K562 (cell line): ENCODE measurements at regions not wholly inside any gene's neighbourhood (a gene's known extent, or its start where the extent isn't known, plus 50 kb on each side); places are given as distances from the start of the nearest gene placed in this dataset.

Source experiments
- ATAC-seq: fragments of 200-7000 bp; cut with Tn5 transposase; 3 replicates; pipeline ENCODE4 v1.9.1; 2020; ENCODE audit warnings: moderate library complexity
- BruUV-seq: library from RNA; stranded (reverse); fragments of 400-500 nt; replicated peaks from 2 replicates; lab custom pipeline; 2021; lab: Mats Ljungman, UMichigan
- CTCF ChIA-PET: fragments of 300-600 bp; formaldehyde crosslinking; extraction: SDS; loops from one replicate; lab custom pipeline; 2021; ENCODE audit warnings: low intra/inter-chr PET ratio; lab: Yijun Ruan, JAX
- POLR2A ChIA-PET: fragments of 300-600, 350-650 bp; sonication (Branson Sonifier 250); formaldehyde crosslinking; extraction: SDS; loops from one replicate; lab custom pipeline; 2021; ENCODE audit warnings: antibody characterized with exemption, inconsistent platforms; lab: Yijun Ruan, JAX
- DNase-seq, 4 experiments: peaks; one replicate each; pipeline versions ENCODE4 v3.0.0 to v3.0.0-alpha.2; 2011 to 2018; ENCODE audit warnings: low spot score in 3 of 4, mixed read lengths in 3 of 4; ENCODE audit errors: extremely low read depth in 1 of 4
- FAIRE-seq: peaks from 2 replicates; lab custom pipeline; 2011; peaks lifted over from hg19 to GRCh38; lab: Jason Lieb, UNC
- H2AFZ ChIP-seq: 2 replicates; pipeline ENCODE4 v1.6.0; 2011; ENCODE audit warnings: low read depth, low read length, control low read depth, inconsistent platforms
- H3K27ac ChIP-seq: fragments of 200-600 bp; 3 replicates; pipeline ENCODE4 v1.8.0; 2011; ENCODE audit warnings: low read depth, mild to moderate bottlenecking, control low read depth, inconsistent platforms, low read length, moderate library complexity, mixed read lengths; ENCODE audit errors: extremely low read depth
- H3K27me3 ChIP-seq, 2 experiments: fragments of 300-600 bp in 1 of 2; 2 replicates in 1 of 2; 3 replicates in 1 of 2; pipeline versions ENCODE4 v1.6.0 to v1.8.0; 2011; ENCODE audit warnings: inconsistent platforms in 2 of 2, low read length in 2 of 2, mild to moderate bottlenecking in 1 of 2, mixed read lengths in 1 of 2, moderate library complexity in 1 of 2; ENCODE audit not compliant: control insufficient read depth in 2 of 2, insufficient read depth in 2 of 2
- H3K36me3 ChIP-seq: fragments of 300-600 bp; 3 replicates; pipeline ENCODE4 v1.8.0; 2011; ENCODE audit warnings: mild to moderate bottlenecking, low read length, inconsistent platforms; ENCODE audit not compliant: control insufficient read depth, insufficient read depth
- H3K4me1 ChIP-seq, 2 experiments: fragments of 200-600 bp in 1 of 2; replicated peaks in 1 of 2; 2 replicates in 1 of 2; 3 replicates in 1 of 2; pipeline versions ENCODE4 v1.5.1 to v1.8.0; 2011; ENCODE audit warnings: inconsistent platforms in 2 of 2, low read length in 2 of 2, mild to moderate bottlenecking in 1 of 2, mixed read lengths in 1 of 2, moderate library complexity in 1 of 2; ENCODE audit not compliant: control insufficient read depth in 2 of 2, insufficient read depth in 2 of 2
- H3K4me2 ChIP-seq: 2 replicates; pipeline ENCODE4 v1.6.1; 2011; ENCODE audit warnings: low read length, control low read depth, inconsistent platforms, mixed read lengths; ENCODE audit not compliant: insufficient read depth
- H3K4me3 ChIP-seq: fragments of 200-600 bp; sonication (generic), shearing (Covaris generic); 2 replicates; pipeline ENCODE4 v1.5.1; 2016; ENCODE audit warnings: control low read depth, inconsistent platforms
- H3K79me2 ChIP-seq: fragments of 200-600 bp; 3 replicates; pipeline ENCODE4 v1.8.0; 2011; ENCODE audit warnings: low read length, inconsistent platforms; ENCODE audit not compliant: control insufficient read depth, insufficient read depth
- H3K9ac ChIP-seq, 2 experiments: 2 replicates each; pipeline versions ENCODE4 v1.6.0 to v1.6.1; 2011; ENCODE audit warnings: low read depth in 2 of 2, low read length in 2 of 2, control low read depth in 1 of 2, inconsistent platforms in 1 of 2, mild to moderate bottlenecking in 1 of 2, mixed read lengths in 1 of 2; ENCODE audit not compliant: insufficient read depth in 1 of 2
- H3K9me1 ChIP-seq: one replicate; pipeline ENCODE4 v1.6.0; 2011; ENCODE audit warnings: inconsistent platforms, mild to moderate bottlenecking, low read length, moderate library complexity; ENCODE audit not compliant: control insufficient read depth, insufficient read depth
- H3K9me3 ChIP-seq: replicated peaks from 2 replicates; pipeline ENCODE4 v1.5.1; 2011; ENCODE audit warnings: low read depth, low read length, inconsistent platforms; ENCODE audit not compliant: control insufficient read depth, insufficient read depth
- H4K20me1 ChIP-seq: replicated peaks from 2 replicates; pipeline ENCODE4 v1.6.1; 2011; ENCODE audit warnings: low read length, inconsistent platforms, mixed read lengths; ENCODE audit not compliant: control insufficient read depth, insufficient read depth
- ASH1L ChIP-seq: fragments of 450-650 bp; IDR thresholded peaks from 2 replicates; pipeline ENCODE4 v1.6.1; 2018; ENCODE audit warnings: borderline replicate concordance, mild to moderate bottlenecking, low read depth; ENCODE audit not compliant: partially characterized antibody
- ERF ChIP-seq: fragments of 450-650 bp; formaldehyde crosslinking; IDR thresholded peaks from 2 replicates; pipeline ENCODE4 v1.4.0; 2020; ENCODE audit warnings: mild to moderate bottlenecking, mixed read lengths
- ETV5 ChIP-seq: sonication (generic); formaldehyde crosslinking; IDR thresholded peaks from 2 replicates; pipeline ENCODE4 v1.4.0; 2020; ENCODE audit warnings: low read depth, mild to moderate bottlenecking, missing genetic modification reagents
- EWSR1 ChIP-seq: fragments of 450-650 bp; IDR thresholded peaks from 2 replicates; pipeline ENCODE4 v1.6.1; 2018; ENCODE audit warnings: borderline replicate concordance, mild to moderate bottlenecking, low read depth, moderate library complexity; ENCODE audit not compliant: partially characterized antibody
- FOXA3 ChIP-seq, 2 experiments: fragments of 450-650 bp in 1 of 2; sonication (generic) in 1 of 2; formaldehyde crosslinking; IDR thresholded peaks in 1 of 2; conservative IDR thresholded peaks in 1 of 2; 2 replicates each; pipeline versions ENCODE4 v1.4.0 to v1.8.0; 2020 to 2022; ENCODE audit warnings: mild to moderate bottlenecking in 2 of 2, missing genetic modification reagents in 1 of 2
- KHSRP ChIP-seq: fragments of 450-650 bp; IDR thresholded peaks from 2 replicates; pipeline ENCODE4 v1.6.1; 2017
- LEF1 ChIP-seq: fragments of 450-650 bp; IDR thresholded peaks from 2 replicates; pipeline ENCODE4 v1.6.1; 2016; ENCODE audit warnings: mild to moderate bottlenecking
- MIER1 ChIP-seq: fragments of 450-650 bp; IDR thresholded peaks from 2 replicates; pipeline ENCODE4 v1.6.1; 2016; ENCODE audit warnings: antibody characterized with exemption, mild to moderate bottlenecking, low read depth
- NFE2 ChIP-seq: IDR thresholded peaks from 2 replicates; pipeline ENCODE4 v1.6.1; 2014; ENCODE audit warnings: antibody characterized with exemption, low read depth
- TOE1 ChIP-seq, 2 experiments: fragments of 450-650 bp in 1 of 2; sonication (generic) in 1 of 2; formaldehyde crosslinking in 1 of 2; IDR thresholded peaks; 2 replicates each; pipeline versions ENCODE4 v1.7.1 to v1.8.0; 2016 to 2022; ENCODE audit warnings: borderline replicate concordance in 2 of 2, mild to moderate bottlenecking in 2 of 2, antibody characterized with exemption in 1 of 2, inconsistent platforms in 1 of 2, low read depth in 1 of 2, missing genetic modification reagents in 1 of 2, moderate library complexity in 1 of 2
- WGBS: fragments of 100-300 bp; shearing (Covaris generic); methylation state at CpG from one replicate; pipeline ENCODE4 v1.1.6; 2016; ENCODE audit warnings: low coverage, mixed read lengths; ENCODE audit not compliant: insufficient coverage; ENCODE audit errors: missing lambda C conversion rate; 5-methylcytosine and 5-hydroxymethylcytosine counted together
- in situ Hi-C: fragments of 300-500 bp; cut with MboI; formaldehyde crosslinking; loops from 4 replicates; pipeline ENCODE4 v1.15.0; 2018; ENCODE audit warnings: inconsistent platforms, mixed read lengths
- intact Hi-C: fragments of 100-400 bp; cut with micrococcal nuclease; formaldehyde crosslinking; loops from 2 replicates; pipeline ENCODE4 v1.14.2; 2022
- TF ChIP-seq, protein P1 (sequence below): fragments of 450-650 bp; IDR thresholded peaks from 2 replicates; pipeline ENCODE4 v1.6.1; 2017; ENCODE audit warnings: mild to moderate bottlenecking, moderate library complexity
- TF ChIP-seq, protein P2 (sequence below): fragments of 450-650 bp; formaldehyde crosslinking; IDR thresholded peaks from 2 replicates; pipeline ENCODE4 v1.4.0; 2020; ENCODE audit warnings: mild to moderate bottlenecking, moderate library complexity
- TF ChIP-seq, protein P3 (sequence below): fragments of 450-650 bp; IDR thresholded peaks from 2 replicates; pipeline ENCODE4 v1.6.1; 2016; ENCODE audit warnings: mild to moderate bottlenecking

GRCh38 chr1:208497866-208498541 is 253.8 kb upstream of the PLXNA2 start:
- POLR2A ChIA-PET = interaction anchor here (0.6 to 1.2 kb wide), 4 partner anchors 9 to 22 kb away, joined by 3 to 4 read pairs (median 3); no protein-coding TSS in a partner anchor
- H3K79me2 ChIP-seq = no peaks in the 10 kb centered on the region
- H3K4me3 ChIP-seq = no peak overlapping the region
- intact Hi-C loops = no loop called here
- no peak overlapping the region for H2AFZ ChIP-seq
- in situ Hi-C loops = no loop called here
- no peak for ATAC-seq
- no peaks in the 10 kb centered on the region for H3K4me1 ChIP-seq
- no peaks in the 10 kb centered on the region for H3K9me3 ChIP-seq
- no peaks in the 10 kb centered on the region for H4K20me1 ChIP-seq
- H3K27me3 ChIP-seq = no peaks in the 10 kb centered on the region
- DNase-seq = no peak
- CTCF ChIA-PET = no interaction called here
- no peak overlapping the region for H3K4me2 ChIP-seq
- H3K9ac ChIP-seq = no peak overlapping the region
- WGBS = 2% methylated on average over 4 of the region's 4 CpGs
- H3K9me1 ChIP-seq = no peaks in the 10 kb centered on the region
- H3K36me3 ChIP-seq = no peaks in the 10 kb centered on the region
- no peak for TF ChIP-seq ETV5 (CRISPR knock-in tag)
- no peak for TF ChIP-seq LEF1
- no peak for TF ChIP-seq ERF (CRISPR knock-in tag)
- no peak for TF ChIP-seq ASH1L
- TF ChIP-seq, protein P1, sequence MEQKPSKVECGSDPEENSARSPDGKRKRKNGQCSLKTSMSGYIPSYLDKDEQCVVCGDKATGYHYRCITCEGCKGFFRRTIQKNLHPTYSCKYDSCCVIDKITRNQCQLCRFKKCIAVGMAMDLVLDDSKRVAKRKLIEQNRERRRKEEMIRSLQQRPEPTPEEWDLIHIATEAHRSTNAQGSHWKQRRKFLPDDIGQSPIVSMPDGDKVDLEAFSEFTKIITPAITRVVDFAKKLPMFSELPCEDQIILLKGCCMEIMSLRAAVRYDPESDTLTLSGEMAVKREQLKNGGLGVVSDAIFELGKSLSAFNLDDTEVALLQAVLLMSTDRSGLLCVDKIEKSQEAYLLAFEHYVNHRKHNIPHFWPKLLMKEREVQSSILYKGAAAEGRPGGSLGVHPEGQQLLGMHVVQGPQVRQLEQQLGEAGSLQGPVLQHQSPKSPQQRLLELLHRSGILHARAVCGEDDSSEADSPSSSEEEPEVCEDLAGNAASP = no peak
- TF ChIP-seq NFE2 = no peak
- no peak for TF ChIP-seq TOE1 (IDR thresholded peaks at IDR 0.05; ENCODE audit: borderline replicate concordance)
- TF ChIP-seq TOE1 (CRISPR knock-in tag; IDR thresholded peaks at IDR 0.05; ENCODE audit: borderline replicate concordance, low read depth) = no peak
- no peak for TF ChIP-seq KHSRP
- TF ChIP-seq FOXA3 (CRISPR knock-in tag; conservative IDR thresholded peaks at IDR 0.05 in 1 of 2, IDR thresholded peaks at IDR 0.05 in 1 of 2) = no peak
- TF ChIP-seq, protein P2, sequence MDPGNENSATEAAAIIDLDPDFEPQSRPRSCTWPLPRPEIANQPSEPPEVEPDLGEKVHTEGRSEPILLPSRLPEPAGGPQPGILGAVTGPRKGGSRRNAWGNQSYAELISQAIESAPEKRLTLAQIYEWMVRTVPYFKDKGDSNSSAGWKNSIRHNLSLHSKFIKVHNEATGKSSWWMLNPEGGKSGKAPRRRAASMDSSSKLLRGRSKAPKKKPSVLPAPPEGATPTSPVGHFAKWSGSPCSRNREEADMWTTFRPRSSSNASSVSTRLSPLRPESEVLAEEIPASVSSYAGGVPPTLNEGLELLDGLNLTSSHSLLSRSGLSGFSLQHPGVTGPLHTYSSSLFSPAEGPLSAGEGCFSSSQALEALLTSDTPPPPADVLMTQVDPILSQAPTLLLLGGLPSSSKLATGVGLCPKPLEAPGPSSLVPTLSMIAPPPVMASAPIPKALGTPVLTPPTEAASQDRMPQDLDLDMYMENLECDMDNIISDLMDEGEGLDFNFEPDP (CRISPR knock-in tag) = no peak
- TF ChIP-seq MIER1 = no peak
- no peak for TF ChIP-seq EWSR1
- TF ChIP-seq, protein P3, sequence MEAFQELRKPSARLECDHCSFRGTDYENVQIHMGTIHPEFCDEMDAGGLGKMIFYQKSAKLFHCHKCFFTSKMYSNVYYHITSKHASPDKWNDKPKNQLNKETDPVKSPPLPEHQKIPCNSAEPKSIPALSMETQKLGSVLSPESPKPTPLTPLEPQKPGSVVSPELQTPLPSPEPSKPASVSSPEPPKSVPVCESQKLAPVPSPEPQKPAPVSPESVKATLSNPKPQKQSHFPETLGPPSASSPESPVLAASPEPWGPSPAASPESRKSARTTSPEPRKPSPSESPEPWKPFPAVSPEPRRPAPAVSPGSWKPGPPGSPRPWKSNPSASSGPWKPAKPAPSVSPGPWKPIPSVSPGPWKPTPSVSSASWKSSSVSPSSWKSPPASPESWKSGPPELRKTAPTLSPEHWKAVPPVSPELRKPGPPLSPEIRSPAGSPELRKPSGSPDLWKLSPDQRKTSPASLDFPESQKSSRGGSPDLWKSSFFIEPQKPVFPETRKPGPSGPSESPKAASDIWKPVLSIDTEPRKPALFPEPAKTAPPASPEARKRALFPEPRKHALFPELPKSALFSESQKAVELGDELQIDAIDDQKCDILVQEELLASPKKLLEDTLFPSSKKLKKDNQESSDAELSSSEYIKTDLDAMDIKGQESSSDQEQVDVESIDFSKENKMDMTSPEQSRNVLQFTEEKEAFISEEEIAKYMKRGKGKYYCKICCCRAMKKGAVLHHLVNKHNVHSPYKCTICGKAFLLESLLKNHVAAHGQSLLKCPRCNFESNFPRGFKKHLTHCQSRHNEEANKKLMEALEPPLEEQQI = no peak
- FAIRE-seq = no peak
- BruUV-seq = no TSS peak
- H3K27ac ChIP-seq = no peak overlapping the region
